AG10803 (cell line): ENCODE measurements at regions not wholly inside any gene's neighbourhood (a gene's known extent, or its start where the extent isn't known, plus 50 kb on each side); places are given as distances from the start of the nearest gene placed in this dataset.

ENCODE experiments used
- DNase-seq: peaks from one replicate; pipeline ENCODE4 v3.0.0; 2010; ENCODE audit warnings: low read depth
- H3K4me3 ChIP-seq: 2 replicates; pipeline ENCODE4 v1.5.1; 2011; ENCODE audit warnings: mild to moderate bottlenecking, low read length, control low read depth
- CTCF ChIP-seq: conservative IDR thresholded peaks from 2 replicates; pipeline ENCODE4 v1.5.1; 2011; ENCODE audit warnings: mild to moderate bottlenecking, low read length, control low read depth, inconsistent platforms

GRCh38 chr2:41989501-41990180, 58.2 kb upstream of the PKDCC start:
- peak; percentile 25 for DNase-seq
- TF ChIP-seq CTCF: no peak
- no peak overlapping the region for H3K4me3 ChIP-seq

GRCh38 chr2:41990245-41990644, 57.6 kb upstream of the PKDCC start:
- no peak overlapping the region for H3K4me3 ChIP-seq
- no peak for TF ChIP-seq CTCF

GRCh38 chr2:41990688-41991087, 57.1 kb upstream of the PKDCC start:
- H3K4me3 ChIP-seq: no peak overlapping the region
- DNase-seq: peak; percentile 68

More at GRCh38 chr2:41990245-41990644, 57.6 kb upstream of the PKDCC start:
- no peak for DNase-seq

GRCh38 chr2:41992056-41992642, 55.7 kb upstream of the PKDCC start:
- no peak for TF ChIP-seq CTCF
- DNase-seq: no peak
- H3K4me3 ChIP-seq: no peak overlapping the region

More at GRCh38 chr2:41990688-41991087, 57.1 kb upstream of the PKDCC start:
- no peak for TF ChIP-seq CTCF

GRCh38 chr2:41992671-41993434, 55.0 kb upstream of the PKDCC start:
- TF ChIP-seq CTCF: no peak
- no peak overlapping the region for H3K4me3 ChIP-seq
- DNase-seq: no peak

- DNase-seq: no peak
- H3K4me3 ChIP-seq: no peak overlapping the region
- TF ChIP-seq CTCF: no peak
Measured at GRCh38 chr2:41993435-41993925, 54.3 kb upstream of the PKDCC start.
